Pancreas (tissue), 10 donors: ENCODE measurements at regions not wholly inside any gene's neighbourhood (a gene's known extent, or its start where the extent isn't known, plus 50 kb on each side); places are given as distances from the start of the nearest gene placed in this dataset.

ENCODE experiments used
- ATAC-seq, 4 donors: fragments of 200-7000 bp; cut with Tn5 transposase; one replicate each; pipeline versions ENCODE4 v1.8.0 to v1.9.1; 2020; ENCODE audit warnings: mild to moderate bottlenecking in 4 of 4, moderate library complexity in 4 of 4
- DNase-seq, 6 donors: peaks; one replicate each; pipeline ENCODE4 v3.0.0-alpha.2; 2020
- FAIRE-seq: peaks from 2 replicates; lab custom pipeline; 2012; peaks lifted over from hg19 to GRCh38; lab: Jason Lieb, UNC
- H3K27ac ChIP-seq, 4 donors: fragments of 200-600 bp; sonication (generic); 1 replicate in 3 of 4; 2 replicates in 1 of 4; pipeline versions ENCODE4 v1.5.0 to v1.8.0; 2020
- H3K27me3 ChIP-seq, 4 donors: fragments of 200-600 bp; one replicate each; pipeline ENCODE4 v1.8.0; 2021
- H3K36me3 ChIP-seq, 3 donors: fragments of 200-600 bp; sonication (generic) in 1 of 3; one replicate each; pipeline versions ENCODE4 v1.5.0 to v1.8.0; 2020 to 2021
- H3K4me1 ChIP-seq, 3 donors: fragments of 200-600 bp; one replicate each; pipeline ENCODE4 v1.8.0; 2021
- H3K4me3 ChIP-seq, 4 donors: fragments of 200-600 bp; sonication (generic) in 2 of 4; one replicate each; pipeline versions ENCODE4 v1.5.0 to v1.8.0; 2020 to 2021
- H3K9me3 ChIP-seq, 4 donors: fragments of 200-600 bp; one replicate each; pipeline ENCODE4 v1.8.0; 2021
- CTCF ChIP-seq, 4 donors: fragments of 200-600 bp; sonication (generic) in 3 of 4; IDR thresholded peaks; one replicate each; pipeline versions ENCODE4 v1.5.0 to v1.8.0; 2021; ENCODE audit warnings: antibody characterized with exemption in 4 of 4
- WGBS, 2 donors: extraction: QIAGEN DNeasy Blood & Tissue Kit; methylation state at CpG; one replicate each; pipeline ENCODE4 v1.1.7; 2013; 5-methylcytosine and 5-hydroxymethylcytosine counted together
- intact Hi-C, 3 donors: fragments of 100-400 bp; cut with DNase I; formaldehyde crosslinking; loops; one replicate each; pipeline versions ENCODE4 v1.11.1 to v1.14.2; 2022
- donor health status: healthy with polysubstance abuse.
- donor health status: DM: no; HTN: no; CAD: no; lungs with moderate emphysema.
- donor health status: DM: no; HTN: no; CAD: no.
- donor health status: control.
- donor health status: control.
- donor health status: Bipolar disorder and iron deficiency.
- donor health status: DM: yes; HTN: yes; CAD: no.
- donor health status: DM: no; HTN: no; CAD: no.
- donor health status: DM: no; HTN: no; CAD: no.
- donor health status: DM: yes; HTN: yes; CAD: no.

- Histone ChIP-seq H3K27ac (no peak overlapping the region), H3K4me1 (no peaks in the 10 kb centered on the region), H3K4me3 (no peak overlapping the region), H3K36me3 (no peaks in the 10 kb centered on the region), H3K9me3 (no peaks in the 10 kb centered on the region), H3K27me3 (no peaks in the 10 kb centered on the region)
- intact Hi-C loops: no loop called here
- no peak for TF ChIP-seq CTCF (IDR thresholded peaks at IDR 0.05)
- WGBS, 2 donors: 75 to 90% methylated on average over 1 of the region's 1 CpG
- FAIRE-seq (no peak), ATAC-seq (no peak), DNase-seq (no peak)
Observed at GRCh38 chr6:168746643-168747042, 305.7 kb downstream of the SMOC2 start.

DNA sequence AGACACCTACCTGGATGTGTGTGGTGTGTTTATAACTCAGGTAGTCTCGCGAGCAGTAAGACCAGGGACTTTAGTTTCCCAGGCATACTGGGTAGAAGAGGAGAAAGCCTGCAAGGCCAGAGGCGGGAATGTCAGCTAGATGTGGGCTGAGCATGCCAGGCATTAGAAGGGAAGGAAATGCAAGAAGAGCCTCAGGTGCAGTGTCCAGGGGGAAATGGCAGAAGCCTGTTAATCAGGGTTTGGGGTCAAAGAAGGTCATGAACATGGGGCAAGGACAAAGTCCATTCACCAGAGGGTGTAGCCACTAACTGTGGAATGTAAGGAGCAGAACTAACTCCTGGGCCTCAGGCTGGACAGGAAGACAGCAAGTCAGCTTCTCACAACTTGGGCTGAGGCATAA is 305.0 kb downstream of the SMOC2 start:
- H3K9me3 ChIP-seq: no peaks in the 10 kb centered on the region
- TF ChIP-seq CTCF (IDR thresholded peaks at IDR 0.05): no peak
- FAIRE-seq (no peak), ATAC-seq (no peak), DNase-seq (no peak)
- no peaks in the 10 kb centered on the region for H3K4me1 ChIP-seq
- H3K27me3 ChIP-seq: no peaks in the 10 kb centered on the region
- intact Hi-C loops: no loop called here
- no peaks in the 10 kb centered on the region for H3K36me3 ChIP-seq
- H3K4me3 ChIP-seq: no peak overlapping the region
- no peak overlapping the region for H3K27ac ChIP-seq
- WGBS, 2 donors: 76 to 78% methylated on average over 3 of the region's 3 CpGs

- H3K9me3 ChIP-seq: no peaks in the 10 kb centered on the region
- DNase-seq: no peak
- no peaks in the 10 kb centered on the region for H3K4me1 ChIP-seq
- intact Hi-C loops: no loop called here
- H3K27me3 ChIP-seq: no peaks in the 10 kb centered on the region
- TF ChIP-seq CTCF (IDR thresholded peaks at IDR 0.05): no peak
- no peak overlapping the region for H3K4me3 ChIP-seq
- WGBS, 2 donors: 69 to 83% methylated on average over 3 of the region's 3 CpGs
- H3K36me3 ChIP-seq: no peaks in the 10 kb centered on the region
- H3K27ac ChIP-seq: no peak overlapping the region
- no peak for FAIRE-seq
- no peak for ATAC-seq
Observed at GRCh38 chr6:168744861-168745260, 303.9 kb downstream of the SMOC2 start.

- intact Hi-C loops: no loop called here
- Histone ChIP-seq H3K9me3 (no peaks in the 10 kb centered on the region), H3K4me1 (no peaks in the 10 kb centered on the region), H3K27me3 (peaks cover 0 to 4% (median 0%) of the 10 kb centered on the region in 4 donors), H3K36me3 (no peaks in the 10 kb centered on the region), H3K4me3 (no peak overlapping the region), H3K27ac (no peak overlapping the region)
- TF ChIP-seq CTCF (IDR thresholded peaks at IDR 0.05): no peak
- FAIRE-seq (no peak), ATAC-seq (no peak), DNase-seq (no peak)
- 78 to 87% methylated on average over 23 of the region's 23 CpGs for WGBS, 2 donors
Observed at GRCh38 chr6:168741942-168742782, 301.2 kb downstream of the SMOC2 start.

GRCh38 chr6:168741305-168741704 is 300.3 kb downstream of the SMOC2 start:
- intact Hi-C loops: no loop called here
- Histone ChIP-seq H3K4me1 (no peaks in the 10 kb centered on the region), H3K9me3 (no peaks in the 10 kb centered on the region), H3K27ac (no peak overlapping the region), H3K27me3 (peaks cover 0 to 4% (median 0%) of the 10 kb centered on the region in 4 donors), H3K36me3 (no peaks in the 10 kb centered on the region), H3K4me3 (no peak overlapping the region)
- no peak for FAIRE-seq
- ATAC-seq: no peak
- WGBS, 2 donors: 89% methylated on average over 3 of the region's 3 CpGs
- no peak for TF ChIP-seq CTCF (IDR thresholded peaks at IDR 0.05)
- DNase-seq: no peak
